ENCODE measurements at regions not wholly inside any gene's neighbourhood (a gene's known extent, or its start where the extent isn't known, plus 50 kb on each side); places are given as distances from the start of the nearest gene placed in this dataset.

GRCh38 chr2:6443061-6443823 is 422.5 kb downstream of the CMPK2 start:
- Histone ChIP-seq H3K36me3 (replicated peaks in 1 of 2; ENCODE audit: control extremely low read depth in 1 of 2, control insufficient read depth in 1 of 2, extremely low read depth in 1 of 2, insufficient read depth in 2 of 2, low read length in 1 of 2) (no peaks in the 10 kb centered on the region), H3K79me2 (ENCODE audit: control insufficient read depth, insufficient read depth, low read length) (no peaks in the 10 kb centered on the region), H4K20me1 (ENCODE audit: control insufficient read depth, insufficient read depth, low read length, poor library complexity, severe bottlenecking) (no peaks in the 10 kb centered on the region), H3K4me2 (replicated peaks; ENCODE audit: low read depth, low read length, poor library complexity, severe bottlenecking) (no peak overlapping the region), H3K4me1 (ENCODE audit: control insufficient read depth in 2 of 2, insufficient read depth in 2 of 2, low read length in 2 of 2) (no peaks in the 10 kb centered on the region), H3K4me3 (ENCODE audit: control extremely low read depth in 1 of 5, extremely low read depth in 1 of 5, insufficient read depth in 1 of 5, low read depth in 2 of 5, low read length in 4 of 5) (no peak overlapping the region), H2AFZ (ENCODE audit: insufficient read depth, low read depth, low read length, poor library complexity, severe bottlenecking) (no peak overlapping the region), H3K9ac (ENCODE audit: low read length) (no peak overlapping the region), H3K27ac (ENCODE audit: low read length in 2 of 2) (no peak overlapping the region), H3K27me3 (replicated peaks in 1 of 4; ENCODE audit: control extremely low read depth in 1 of 4, control insufficient read depth in 3 of 4, insufficient read depth in 4 of 4, low read length in 3 of 4) (no peaks in the 10 kb centered on the region), H3K9me3 (ENCODE audit: control extremely low read depth in 1 of 3, control insufficient read depth in 2 of 3, insufficient read depth in 1 of 3, low read length in 2 of 3) (no peaks in the 10 kb centered on the region)
- ChIA-PET CTCF (no interaction called here), POLR2A (no interaction called here)
- ATAC-seq (ENCODE audit: low read depth) (no peak), DNase-seq (no peak)
- Mint-ChIP-seq H3K27ac (no peak overlapping the region), H3K9me3 (ENCODE audit: insufficient read depth) (no peaks in the 10 kb centered on the region), H3K4me1 (no peaks in the 10 kb centered on the region), H3K27me3 (no peaks in the 10 kb centered on the region), H3K4me3 (no peak overlapping the region)
- intact Hi-C loops (cut with micrococcal nuclease) = no loop called here
- no peak for TF ChIP-seq EZH2 (IDR thresholded peaks at IDR 0.05; ENCODE audit: borderline replicate concordance, insufficient read depth, low read depth, low read length, poor library complexity, severe bottlenecking)
- no peak for TF ChIP-seq CTCF (IDR thresholded peaks at IDR 0.05)
- 93% methylated on average over 3 of the region's 4 CpGs for WGBS (ENCODE audit: insufficient coverage)

GRCh38 chr2:6444514-6444913 is 421.2 kb downstream of the CMPK2 start:
- TF ChIP-seq CTCF (IDR thresholded peaks at IDR 0.05) (no peak), EZH2 (IDR thresholded peaks at IDR 0.05; ENCODE audit: borderline replicate concordance, insufficient read depth, low read depth, low read length, poor library complexity, severe bottlenecking) (no peak)
- ATAC-seq (ENCODE audit: low read depth) (no peak), DNase-seq (no peak)
- Histone ChIP-seq H3K4me2 (replicated peaks; ENCODE audit: low read depth, low read length, poor library complexity, severe bottlenecking) (no peak overlapping the region), H2AFZ (ENCODE audit: insufficient read depth, low read depth, low read length, poor library complexity, severe bottlenecking) (no peak overlapping the region), H3K4me3 (ENCODE audit: control extremely low read depth in 1 of 5, extremely low read depth in 1 of 5, insufficient read depth in 1 of 5, low read depth in 2 of 5, low read length in 4 of 5) (no peak overlapping the region), H3K36me3 (replicated peaks in 1 of 2; ENCODE audit: control extremely low read depth in 1 of 2, control insufficient read depth in 1 of 2, extremely low read depth in 1 of 2, insufficient read depth in 2 of 2, low read length in 1 of 2) (no peaks in the 10 kb centered on the region), H3K27ac (ENCODE audit: low read length in 2 of 2) (no peak overlapping the region), H3K27me3 (replicated peaks in 1 of 4; ENCODE audit: control extremely low read depth in 1 of 4, control insufficient read depth in 3 of 4, insufficient read depth in 4 of 4, low read length in 3 of 4) (no peaks in the 10 kb centered on the region), H3K79me2 (ENCODE audit: control insufficient read depth, insufficient read depth, low read length) (no peaks in the 10 kb centered on the region), H3K9ac (ENCODE audit: low read length) (no peak overlapping the region), H3K9me3 (ENCODE audit: control extremely low read depth in 1 of 3, control insufficient read depth in 2 of 3, insufficient read depth in 1 of 3, low read length in 2 of 3) (no peaks in the 10 kb centered on the region), H4K20me1 (ENCODE audit: control insufficient read depth, insufficient read depth, low read length, poor library complexity, severe bottlenecking) (no peaks in the 10 kb centered on the region), H3K4me1 (ENCODE audit: control insufficient read depth in 2 of 2, insufficient read depth in 2 of 2, low read length in 2 of 2) (no peaks in the 10 kb centered on the region)
- 90% methylated on average over 2 of the region's 2 CpGs for WGBS (ENCODE audit: insufficient coverage)
- H3K4me3 Mint-ChIP-seq = no peak overlapping the region
- no peak overlapping the region for H3K27ac Mint-ChIP-seq
- CTCF ChIA-PET = no interaction called here
- intact Hi-C loops (cut with micrococcal nuclease) = no loop called here
- H3K9me3 Mint-ChIP-seq (ENCODE audit: insufficient read depth) = no peaks in the 10 kb centered on the region
- no peaks in the 10 kb centered on the region for H3K27me3 Mint-ChIP-seq
- no peaks in the 10 kb centered on the region for H3K4me1 Mint-ChIP-seq
- POLR2A ChIA-PET = no interaction called here

Measured in B cell (primary cell).